GM19397 (cell line): ENCODE measurements at regions not wholly inside any gene's neighbourhood (a gene's known extent, or its start where the extent isn't known, plus 50 kb on each side); places are given as distances from the start of the nearest gene placed in this dataset.
"Not testable (repeated sequence)": the region's sequence is repeated elsewhere in the genome, so short reads cannot be mapped to it uniquely, and the experiment has no call there.

Experiments
- ATAC-seq: cut with Tn5 transposase; IDR thresholded peaks from one replicate; pipeline ENCODE4 v1.9.1; 2021; ENCODE audit warnings: mild to moderate bottlenecking, moderate library complexity; ENCODE audit not compliant: unreplicated experiment

- ATAC-seq = not testable (repeated sequence)
Measured at GRCh38 chrY:26167332-26167731, 545.4 kb downstream of the CDY1 start.

GRCh38 chrY:26179326-26179725 is 557.4 kb downstream of the CDY1 start:
- ATAC-seq = not testable (repeated sequence)

GRCh38 chrY:26224974-26225373 is 603.1 kb downstream of the CDY1 start:
- not testable (repeated sequence) for ATAC-seq

GRCh38 chrY:26225468-26225867 is 603.6 kb downstream of the CDY1 start:
- ATAC-seq = peak; percentile 83

GRCh38 chrY:26240944-26241343 is 619.0 kb downstream of the CDY1 start:
- not testable (repeated sequence) for ATAC-seq

GRCh38 chrY:26254262-26254661 is 632.3 kb downstream of the CDY1 start:
- not testable (repeated sequence) for ATAC-seq

- not testable (repeated sequence) for ATAC-seq
Measured at GRCh38 chrY:26265449-26265848, 643.5 kb downstream of the CDY1 start.

GRCh38 chrY:26268421-26268820 is 646.5 kb downstream of the CDY1 start:
- ATAC-seq = not testable (repeated sequence)

- not testable (repeated sequence) for ATAC-seq
Measured at GRCh38 chrY:26268934-26269333, 647.0 kb downstream of the CDY1 start.

- not testable (repeated sequence) for ATAC-seq
Measured at GRCh38 chrY:26273089-26273488, 651.2 kb downstream of the CDY1 start.

- not testable (repeated sequence) for ATAC-seq
Measured at GRCh38 chrY:26306046-26306445, 684.1 kb downstream of the CDY1 start.

GRCh38 chrY:26306630-26307385 is 684.9 kb downstream of the CDY1 start:
- not testable (repeated sequence) for ATAC-seq

- ATAC-seq = not testable (repeated sequence)
Measured at GRCh38 chrY:26308308-26308707, 686.4 kb downstream of the CDY1 start.

GRCh38 chrY:26315065-26315464 is 693.1 kb downstream of the CDY1 start:
- not testable (repeated sequence) for ATAC-seq

- ATAC-seq = not testable (repeated sequence)
Measured at GRCh38 chrY:26319488-26320202, 697.7 kb downstream of the CDY1 start.

- ATAC-seq = not testable (repeated sequence)
Measured at GRCh38 chrY:26322756-26323155, 700.8 kb downstream of the CDY1 start.

GRCh38 chrY:26352931-26353330 is 731.0 kb downstream of the CDY1 start:
- not testable (repeated sequence) for ATAC-seq

- no peak for ATAC-seq
Measured at GRCh38 chrY:26354191-26354590, 732.3 kb downstream of the CDY1 start.

GRCh38 chrY:26359869-26360268 is 738.0 kb downstream of the CDY1 start:
- not testable (repeated sequence) for ATAC-seq

GRCh38 chrY:26360472-26360871 is 738.6 kb downstream of the CDY1 start:
- not testable (repeated sequence) for ATAC-seq

- not testable (repeated sequence) for ATAC-seq
Measured at GRCh38 chrY:26363442-26363841, 741.5 kb downstream of the CDY1 start.

GRCh38 chrY:26366091-26366490 is 744.2 kb downstream of the CDY1 start:
- ATAC-seq = not testable (repeated sequence)
